Gastrocnemius medialis (tissue), 4 donors: ENCODE measurements at regions not wholly inside any gene's neighbourhood (a gene's known extent, or its start where the extent isn't known, plus 50 kb on each side); places are given as distances from the start of the nearest gene placed in this dataset.

Experiments
- CTCF ChIP-seq, 5 experiments: fragments of 450-650 bp in 3 of 5; fragments of 200-600 bp in 2 of 5; sonication (generic) in 2 of 5; IDR thresholded peaks in 4 of 5; conservative IDR thresholded peaks in 1 of 5; 1 replicate in 4 of 5; 2 replicates in 1 of 5; pipeline ENCODE4 v1.5.1; 2016 to 2019; ENCODE audit warnings: antibody characterized with exemption in 5 of 5, mild to moderate bottlenecking in 3 of 5, moderate library complexity in 3 of 5
- POLR2A ChIP-seq, 2 donors: fragments of 450-650 bp; IDR thresholded peaks; one replicate each; pipeline ENCODE4 v1.6.1; 2017; ENCODE audit warnings: antibody characterized with exemption in 2 of 2, mild to moderate bottlenecking in 2 of 2, moderate library complexity in 2 of 2

DNA sequence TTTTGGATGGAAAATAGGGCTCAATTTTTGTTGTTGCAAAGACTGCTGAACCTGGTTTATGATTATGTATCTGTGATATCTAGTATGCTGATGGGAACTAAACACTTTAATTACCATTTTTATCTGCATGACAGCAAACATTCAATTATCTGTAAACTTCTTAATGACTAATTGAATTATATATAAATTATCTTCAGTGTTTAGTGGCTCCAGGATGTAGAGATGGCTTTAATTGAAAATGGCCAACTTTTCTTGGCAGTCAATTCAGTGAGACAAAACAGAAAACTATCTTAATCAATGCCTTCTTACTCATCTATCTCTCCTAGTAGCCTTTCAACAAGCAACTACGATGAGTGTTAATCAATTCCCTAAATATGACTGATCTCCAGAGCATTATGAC lies 591.3 kb downstream of the HACE1 start:
- TF ChIP-seq POLR2A (IDR thresholded peaks at IDR 0.05) = no peak
- TF ChIP-seq CTCF (IDR thresholded peaks at IDR 0.05 in 4 of 5, conservative IDR thresholded peaks at IDR 0.05 in 1 of 5) = no peak
